ENCODE measurements at regions not wholly inside any gene's neighbourhood (a gene's known extent, or its start where the extent isn't known, plus 50 kb on each side); places are given as distances from the start of the nearest gene placed in this dataset.
"Not testable (repeated sequence)": the region's sequence is repeated elsewhere in the genome, so short reads cannot be mapped to it uniquely, and the experiment has no call there.

GRCh38 chr5:21571196-21571595 lies 1281.9 kb downstream of the CDH12 start:
- TF ChIP-seq CTCF, POLR2A (IDR thresholded peaks at IDR 0.05): not testable (repeated sequence)

Measured in stomach (tissue), 4 donors.